Body of pancreas (tissue), 4 donors: ENCODE measurements at regions not wholly inside any gene's neighbourhood (a gene's known extent, or its start where the extent isn't known, plus 50 kb on each side); places are given as distances from the start of the nearest gene placed in this dataset.
A peak's percentile ranks its signal among the peaks of the same experiment; 100 is the strongest.
"Not testable (repeated sequence)": the region's sequence is repeated elsewhere in the genome, so short reads cannot be mapped to it uniquely, and the experiment has no call there.

Source experiments
- ATAC-seq: fragments of 150-250 bp; one replicate; pipeline ENCODE4 v1.9.1; 2016
- DNase-seq, 4 donors: peaks; one replicate each; pipeline ENCODE4 v3.0.0-alpha.2; 2019
- H3K27ac ChIP-seq, 4 donors: fragments of 200-600 bp; sonication (generic); 1 replicate in 3 of 4; 2 replicates in 1 of 4; pipeline versions ENCODE4 v1.5.1 to v1.6.1; 2016 to 2019; ENCODE audit warnings: mild to moderate bottlenecking in 1 of 4, mixed read lengths in 1 of 4, moderate library complexity in 1 of 4
- H3K27me3 ChIP-seq, 2 donors: fragments of 200-600 bp; sonication (generic); one replicate each; pipeline ENCODE4 v1.6.0; 2016; ENCODE audit warnings: mild to moderate bottlenecking in 1 of 2
- H3K36me3 ChIP-seq, 2 donors: fragments of 200-600 bp; sonication (generic); replicated peaks in 1 of 2; 2 replicates each; pipeline ENCODE4 v1.5.1; 2016; ENCODE audit warnings: low read depth in 2 of 2; ENCODE audit not compliant: insufficient read depth in 1 of 2
- H3K4me1 ChIP-seq: fragments of 200-600 bp; sonication (generic); one replicate; pipeline ENCODE4 v1.6.0; 2016
- H3K4me3 ChIP-seq, 2 donors: fragments of 200-600 bp; sonication (generic); 1 replicate in 1 of 2; 2 replicates in 1 of 2; pipeline ENCODE4 v1.5.1; 2016 to 2019
- H3K9me3 ChIP-seq, 3 donors: fragments of 200-600 bp; sonication (generic); 1 replicate in 2 of 3; 2 replicates in 1 of 3; pipeline ENCODE4 v1.5.1; 2016
- POLR2A ChIP-seq, 3 donors: fragments of 450-650 bp; IDR thresholded peaks; one replicate each; pipeline ENCODE4 v1.6.1; 2016; ENCODE audit warnings: antibody characterized with exemption in 3 of 3, mild to moderate bottlenecking in 2 of 3
- WGBS, 2 donors: methylation state at CpG; one replicate each; pipeline ENCODE4 v1.1.5; 2017; 5-methylcytosine and 5-hydroxymethylcytosine counted together
- intact Hi-C: fragments of 100-400 bp; cut with DNase I; formaldehyde crosslinking; loops from one replicate; pipeline ENCODE4 v1.15.1; 2023
- TF ChIP-seq, protein P1 (sequence below), 7 experiments: fragments of 450-650 bp in 4 of 7; fragments of 200-600 bp in 3 of 7; sonication (generic) in 3 of 7; IDR thresholded peaks; one replicate each; pipeline ENCODE4 v1.5.1; 2016 to 2019; ENCODE audit warnings: antibody characterized with exemption in 7 of 7

DNA sequence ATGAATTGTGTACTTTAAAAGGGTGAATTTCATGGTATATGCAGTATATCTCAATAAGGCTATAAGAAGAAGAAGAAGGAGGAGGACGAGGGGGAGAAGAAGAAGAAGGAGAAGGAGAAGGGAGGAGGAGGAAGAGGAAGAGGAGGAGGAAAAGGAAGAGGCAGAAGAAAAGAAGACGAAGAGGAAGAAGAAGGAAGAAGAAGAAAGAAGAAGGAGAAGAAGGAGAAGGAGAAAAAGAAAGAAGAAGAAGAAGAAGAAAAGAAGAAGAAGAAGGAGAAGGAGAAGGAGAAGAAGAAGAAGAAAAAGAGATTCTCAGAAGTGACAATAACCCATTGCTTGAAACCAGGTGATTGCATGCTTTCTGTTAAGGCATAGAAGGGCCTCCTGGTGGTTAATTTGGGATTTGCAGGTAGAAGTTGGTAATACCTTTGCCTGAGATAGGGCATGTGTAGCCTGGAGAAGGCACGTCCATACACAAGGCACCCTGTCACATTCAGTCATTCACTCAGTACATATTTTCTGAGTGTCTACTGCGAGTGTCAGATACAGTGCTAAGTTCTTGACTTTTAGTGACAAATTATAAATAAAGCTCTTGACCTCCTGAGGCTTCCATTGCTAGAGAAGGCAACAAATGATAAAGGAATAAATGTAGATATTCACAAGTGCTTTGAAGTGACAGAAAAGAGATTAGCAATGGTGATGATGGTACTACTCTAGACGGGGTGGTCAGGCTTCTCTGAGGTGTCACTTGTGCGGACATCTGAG, 231.3 kb downstream of the NPR3 start:
- Histone ChIP-seq H3K9me3 (no peaks in the 10 kb centered on the region), H3K27me3 (no peaks in the 10 kb centered on the region), H3K27ac (no peak overlapping the region), H3K4me1 (no peaks in the 10 kb centered on the region), H3K4me3 (no peak overlapping the region), H3K36me3 (no peaks in the 10 kb centered on the region)
- intact Hi-C loops: no loop called here
- DNase-seq (peak; percentile 13 to 33 (median 20)), ATAC-seq (no peak)
- TF ChIP-seq POLR2A (IDR thresholded peaks at IDR 0.05): no peak
- TF ChIP-seq, protein P1, sequence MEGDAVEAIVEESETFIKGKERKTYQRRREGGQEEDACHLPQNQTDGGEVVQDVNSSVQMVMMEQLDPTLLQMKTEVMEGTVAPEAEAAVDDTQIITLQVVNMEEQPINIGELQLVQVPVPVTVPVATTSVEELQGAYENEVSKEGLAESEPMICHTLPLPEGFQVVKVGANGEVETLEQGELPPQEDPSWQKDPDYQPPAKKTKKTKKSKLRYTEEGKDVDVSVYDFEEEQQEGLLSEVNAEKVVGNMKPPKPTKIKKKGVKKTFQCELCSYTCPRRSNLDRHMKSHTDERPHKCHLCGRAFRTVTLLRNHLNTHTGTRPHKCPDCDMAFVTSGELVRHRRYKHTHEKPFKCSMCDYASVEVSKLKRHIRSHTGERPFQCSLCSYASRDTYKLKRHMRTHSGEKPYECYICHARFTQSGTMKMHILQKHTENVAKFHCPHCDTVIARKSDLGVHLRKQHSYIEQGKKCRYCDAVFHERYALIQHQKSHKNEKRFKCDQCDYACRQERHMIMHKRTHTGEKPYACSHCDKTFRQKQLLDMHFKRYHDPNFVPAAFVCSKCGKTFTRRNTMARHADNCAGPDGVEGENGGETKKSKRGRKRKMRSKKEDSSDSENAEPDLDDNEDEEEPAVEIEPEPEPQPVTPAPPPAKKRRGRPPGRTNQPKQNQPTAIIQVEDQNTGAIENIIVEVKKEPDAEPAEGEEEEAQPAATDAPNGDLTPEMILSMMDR (IDR thresholded peaks at IDR 0.05): peak in 5 of 7 experiments; percentile 31 to 54 (median 42)
- WGBS, 2 donors: 33 to 39% methylated on average over 6 of the region's 6 CpGs

DNA sequence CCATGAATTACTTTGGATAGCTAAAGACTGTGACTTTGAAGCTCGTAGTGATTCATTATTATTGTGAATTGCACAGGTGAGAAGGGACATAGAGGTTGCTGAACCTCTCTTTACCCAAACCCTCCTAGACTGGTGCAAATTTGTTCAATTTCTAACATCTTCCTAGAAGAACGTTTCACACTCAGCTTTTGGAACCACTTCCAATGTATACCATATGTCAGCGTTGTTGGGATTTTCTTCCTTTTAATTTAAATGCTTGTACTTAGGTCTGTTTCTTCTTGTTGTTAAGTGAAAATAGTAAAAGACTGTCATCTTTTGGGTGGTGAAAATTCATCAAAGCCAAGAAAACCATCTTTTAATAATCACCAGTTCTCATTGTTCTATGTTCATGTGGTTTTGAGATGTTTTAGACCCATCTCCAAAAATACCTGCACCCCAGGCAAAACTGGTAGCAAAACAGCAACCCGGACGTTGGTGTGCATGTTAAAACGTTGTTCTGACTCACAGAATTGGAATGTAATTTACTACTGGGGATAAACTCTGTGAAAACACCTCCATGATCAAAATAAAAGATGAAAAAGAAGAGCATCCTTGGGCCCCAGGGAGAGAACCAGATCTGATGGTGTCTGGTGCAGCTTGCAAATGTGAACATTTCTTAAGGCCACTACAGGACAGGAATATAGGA, 238.3 kb downstream of the NPR3 start:
- Histone ChIP-seq H3K36me3 (no peaks in the 10 kb centered on the region), H3K4me1 (no peaks in the 10 kb centered on the region), H3K4me3 (no peak overlapping the region), H3K9me3 (no peaks in the 10 kb centered on the region), H3K27ac (no peak overlapping the region), H3K27me3 (no peaks in the 10 kb centered on the region)
- TF ChIP-seq, protein P1 (IDR thresholded peaks at IDR 0.05): no peak
- TF ChIP-seq POLR2A (IDR thresholded peaks at IDR 0.05): no peak
- DNase-seq: no peak
- intact Hi-C loops: no loop called here
- no peak for ATAC-seq
- WGBS, 2 donors: 37 to 44% methylated on average over 6 of the region's 6 CpGs

DNA sequence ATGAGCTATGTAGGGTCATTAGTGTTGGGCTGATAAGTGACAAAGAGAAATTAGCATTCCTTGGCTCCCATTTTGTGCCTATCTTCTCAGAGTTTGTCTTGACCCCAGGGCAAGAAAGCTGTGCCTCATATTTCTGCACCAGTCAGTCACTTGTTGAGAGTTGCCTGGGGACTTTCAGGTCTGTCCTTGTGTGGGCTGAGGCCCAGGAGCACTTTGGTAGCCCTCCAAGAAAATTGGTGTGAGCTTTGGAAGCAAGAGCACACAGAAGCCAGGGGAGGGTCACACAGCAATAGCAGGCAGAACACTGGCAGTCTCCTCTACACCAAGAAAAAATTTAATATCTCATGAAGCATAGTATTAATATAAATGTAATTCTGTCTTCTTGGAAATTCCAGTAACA, 239.9 kb downstream of the NPR3 start:
- DNase-seq: no peak
- no peak overlapping the region for H3K27ac ChIP-seq
- intact Hi-C loops: no loop called here

DNA sequence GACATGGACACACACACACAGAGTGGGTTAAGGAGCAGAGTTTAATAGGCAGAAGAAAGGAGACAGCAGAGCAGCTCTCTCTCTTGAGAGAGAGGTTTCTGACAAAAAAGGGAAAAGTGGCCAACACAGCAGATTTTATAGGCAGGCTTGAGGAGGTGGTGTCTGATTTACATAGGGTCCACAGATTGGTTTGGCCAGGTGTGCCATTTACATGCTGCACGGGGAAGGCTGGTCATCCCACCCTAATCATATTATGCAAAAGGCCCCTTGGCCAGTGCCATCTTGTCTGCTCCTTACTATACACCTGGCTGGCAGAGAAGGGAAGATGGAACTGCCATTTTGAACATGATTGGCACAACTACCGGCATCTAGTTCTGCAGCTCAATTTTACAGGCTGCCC, 240.8 kb downstream of the NPR3 start:
- ATAC-seq: no peak
- no peak for TF ChIP-seq POLR2A (IDR thresholded peaks at IDR 0.05)
- TF ChIP-seq, protein P1 (IDR thresholded peaks at IDR 0.05): no peak
- no peaks in the 10 kb centered on the region for H3K4me1 ChIP-seq
- H3K27me3 ChIP-seq: no peaks in the 10 kb centered on the region
- H3K4me3 ChIP-seq: no peak overlapping the region
- no peaks in the 10 kb centered on the region for H3K36me3 ChIP-seq
- 58 to 72% methylated on average over 2 of the region's 2 CpGs for WGBS, 2 donors
- intact Hi-C loops: no loop called here
- DNase-seq: no peak
- H3K9me3 ChIP-seq: no peaks in the 10 kb centered on the region
- H3K27ac ChIP-seq: no peak overlapping the region

More for the DNA sequence above, 239.9 kb downstream of the NPR3 start:
- no peak for ATAC-seq
- TF ChIP-seq, protein P1 (IDR thresholded peaks at IDR 0.05): no peak
- TF ChIP-seq POLR2A (IDR thresholded peaks at IDR 0.05): no peak
- H3K4me3 ChIP-seq: no peak overlapping the region
- H3K27me3 ChIP-seq: no peaks in the 10 kb centered on the region
- H3K4me1 ChIP-seq: no peaks in the 10 kb centered on the region
- H3K36me3 ChIP-seq: no peaks in the 10 kb centered on the region
- H3K9me3 ChIP-seq: no peaks in the 10 kb centered on the region

DNA sequence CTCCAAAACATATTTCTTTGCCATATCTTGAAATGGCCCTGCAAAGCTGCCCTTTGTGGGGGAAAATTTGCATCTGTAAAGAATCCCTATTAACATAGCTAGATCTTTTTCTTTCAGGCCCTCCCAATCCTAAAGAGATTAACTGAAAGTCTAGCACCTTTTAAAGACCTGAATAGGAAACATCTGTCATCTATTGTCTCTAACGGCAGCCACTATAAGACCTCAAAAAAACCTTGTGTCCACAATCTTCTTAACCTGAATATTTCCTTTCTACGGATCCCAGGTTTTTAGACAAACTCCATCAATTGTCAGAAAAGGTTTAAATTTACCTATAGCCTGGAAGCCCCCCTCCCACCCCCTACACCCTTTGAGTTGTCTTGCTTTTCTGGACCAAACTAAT, 241.3 kb downstream of the NPR3 start:
- H3K27me3 ChIP-seq, H3K4me3 ChIP-seq, H3K27ac ChIP-seq, H3K4me1 ChIP-seq, H3K9me3 ChIP-seq, ATAC-seq, DNase-seq, intact Hi-C loops, H3K36me3 ChIP-seq: not testable (repeated sequence)
- WGBS, 2 donors: 46 to 50% methylated on average over 2 of the region's 2 CpGs
